AG09319 (cell line): ENCODE measurements at regions not wholly inside any gene's neighbourhood (a gene's known extent, or its start where the extent isn't known, plus 50 kb on each side); places are given as distances from the start of the nearest gene placed in this dataset.

ENCODE experiments used
- DNase-seq: peaks from one replicate; pipeline ENCODE4 v3.0.0-alpha.2; 2010; ENCODE audit warnings: low read depth; ENCODE audit errors: extremely low read depth
- CTCF ChIP-seq: IDR thresholded peaks from 2 replicates; pipeline ENCODE4 v1.5.1; 2011; ENCODE audit warnings: low read depth, mild to moderate bottlenecking, inconsistent platforms, low read length, moderate library complexity

GRCh38 chr3:13150624-13151023 is 77.4 kb upstream of the IQSEC1 start:
- no peak for DNase-seq
- TF ChIP-seq CTCF = no peak

- TF ChIP-seq CTCF = no peak
- no peak for DNase-seq
Observed at GRCh38 chr3:13149330-13150108, 76.3 kb upstream of the IQSEC1 start.

- no peak for TF ChIP-seq CTCF
- no peak for DNase-seq
Observed at GRCh38 chr3:13148561-13149329, 75.5 kb upstream of the IQSEC1 start.

- TF ChIP-seq CTCF = no peak
- no peak for DNase-seq
Observed at GRCh38 chr3:13148126-13148525, 74.9 kb upstream of the IQSEC1 start.

- DNase-seq = no peak
- no peak for TF ChIP-seq CTCF
Observed at GRCh38 chr3:13147344-13147743, 74.1 kb upstream of the IQSEC1 start.

GRCh38 chr3:13146643-13147143 is 73.5 kb upstream of the IQSEC1 start:
- DNase-seq = no peak

More at GRCh38 chr3:13146643-13147143, 73.5 kb upstream of the IQSEC1 start:
- no peak for TF ChIP-seq CTCF
